Pancreas (tissue), 10 donors: ENCODE measurements at regions not wholly inside any gene's neighbourhood (a gene's known extent, or its start where the extent isn't known, plus 50 kb on each side); places are given as distances from the start of the nearest gene placed in this dataset.

Source experiments
- ATAC-seq, 4 donors: fragments of 200-7000 bp; cut with Tn5 transposase; one replicate each; pipeline versions ENCODE4 v1.8.0 to v1.9.1; 2020; ENCODE audit warnings: mild to moderate bottlenecking in 4 of 4, moderate library complexity in 4 of 4
- DNase-seq, 6 donors: peaks; one replicate each; pipeline ENCODE4 v3.0.0-alpha.2; 2020
- FAIRE-seq: peaks from 2 replicates; lab custom pipeline; 2012; peaks lifted over from hg19 to GRCh38; lab: Jason Lieb, UNC
- H3K27ac ChIP-seq, 4 donors: fragments of 200-600 bp; sonication (generic); 1 replicate in 3 of 4; 2 replicates in 1 of 4; pipeline versions ENCODE4 v1.5.0 to v1.8.0; 2020
- H3K27me3 ChIP-seq, 4 donors: fragments of 200-600 bp; one replicate each; pipeline ENCODE4 v1.8.0; 2021
- H3K36me3 ChIP-seq, 3 donors: fragments of 200-600 bp; sonication (generic) in 1 of 3; one replicate each; pipeline versions ENCODE4 v1.5.0 to v1.8.0; 2020 to 2021
- H3K4me1 ChIP-seq, 3 donors: fragments of 200-600 bp; one replicate each; pipeline ENCODE4 v1.8.0; 2021
- H3K4me3 ChIP-seq, 4 donors: fragments of 200-600 bp; sonication (generic) in 2 of 4; one replicate each; pipeline versions ENCODE4 v1.5.0 to v1.8.0; 2020 to 2021
- H3K9me3 ChIP-seq, 4 donors: fragments of 200-600 bp; one replicate each; pipeline ENCODE4 v1.8.0; 2021
- CTCF ChIP-seq, 4 donors: fragments of 200-600 bp; sonication (generic) in 3 of 4; IDR thresholded peaks; one replicate each; pipeline versions ENCODE4 v1.5.0 to v1.8.0; 2021; ENCODE audit warnings: antibody characterized with exemption in 4 of 4
- WGBS, 2 donors: extraction: QIAGEN DNeasy Blood & Tissue Kit; methylation state at CpG; one replicate each; pipeline ENCODE4 v1.1.7; 2013; 5-methylcytosine and 5-hydroxymethylcytosine counted together
- intact Hi-C, 3 donors: fragments of 100-400 bp; cut with DNase I; formaldehyde crosslinking; loops; one replicate each; pipeline versions ENCODE4 v1.11.1 to v1.14.2; 2022
- donor health status: healthy with polysubstance abuse.
- donor health status: DM: no; HTN: no; CAD: no; lungs with moderate emphysema.
- donor health status: DM: no; HTN: no; CAD: no.
- donor health status: control.
- donor health status: control.
- donor health status: Bipolar disorder and iron deficiency.
- donor health status: DM: yes; HTN: yes; CAD: no.
- donor health status: DM: no; HTN: no; CAD: no.
- donor health status: DM: no; HTN: no; CAD: no.
- donor health status: DM: yes; HTN: yes; CAD: no.

- FAIRE-seq (no peak), DNase-seq (no peak), ATAC-seq (no peak)
- H3K36me3 ChIP-seq: no peaks in the 10 kb centered on the region
- no peaks in the 10 kb centered on the region for H3K9me3 ChIP-seq
- no peak overlapping the region for H3K4me3 ChIP-seq
- H3K27ac ChIP-seq: no peak overlapping the region
- no peak for TF ChIP-seq CTCF (IDR thresholded peaks at IDR 0.05)
- no peaks in the 10 kb centered on the region for H3K27me3 ChIP-seq
- whole genome bisulfite sequencing, 2 donors: 86 to 87% methylated on average over 4 of the region's 4 CpGs
- no peaks in the 10 kb centered on the region for H3K4me1 ChIP-seq
- intact Hi-C loops: no loop called here
These were observed 99.8 kb upstream of the DAP start for GRCh38 chr5:10860645-10861422.

GRCh38 chr5:10860196-10860543, 99.1 kb upstream of the DAP start:
- TF ChIP-seq CTCF (IDR thresholded peaks at IDR 0.05): no peak

GRCh38 chr5:10859393-10860195, 98.6 kb upstream of the DAP start:
- no peak for TF ChIP-seq CTCF (IDR thresholded peaks at IDR 0.05)
- Histone ChIP-seq H3K27ac (no peak overlapping the region), H3K4me1 (no peaks in the 10 kb centered on the region), H3K27me3 (no peaks in the 10 kb centered on the region), H3K9me3 (no peaks in the 10 kb centered on the region), H3K4me3 (no peak overlapping the region), H3K36me3 (no peaks in the 10 kb centered on the region)
- DNase-seq (no peak), ATAC-seq (no peak), FAIRE-seq (no peak)
- intact Hi-C loops: loop anchor here in 2 of 3 donors (10.0 kb wide), 1 partner anchor 165 kb away; no protein-coding TSS in a partner anchor
- 88% methylated on average over 15 of the region's 15 CpGs for WGBS, 2 donors

More at GRCh38 chr5:10860196-10860543, 99.1 kb upstream of the DAP start:
- WGBS, 2 donors: 81 to 82% methylated on average over 9 of the region's 9 CpGs
- intact Hi-C loops: no loop called here
- Histone ChIP-seq H3K4me3 (no peak overlapping the region), H3K9me3 (no peaks in the 10 kb centered on the region), H3K27me3 (no peaks in the 10 kb centered on the region), H3K4me1 (no peaks in the 10 kb centered on the region), H3K27ac (no peak overlapping the region), H3K36me3 (no peaks in the 10 kb centered on the region)
- no peak for DNase-seq
- no peak for FAIRE-seq
- ATAC-seq: no peak

DNA sequence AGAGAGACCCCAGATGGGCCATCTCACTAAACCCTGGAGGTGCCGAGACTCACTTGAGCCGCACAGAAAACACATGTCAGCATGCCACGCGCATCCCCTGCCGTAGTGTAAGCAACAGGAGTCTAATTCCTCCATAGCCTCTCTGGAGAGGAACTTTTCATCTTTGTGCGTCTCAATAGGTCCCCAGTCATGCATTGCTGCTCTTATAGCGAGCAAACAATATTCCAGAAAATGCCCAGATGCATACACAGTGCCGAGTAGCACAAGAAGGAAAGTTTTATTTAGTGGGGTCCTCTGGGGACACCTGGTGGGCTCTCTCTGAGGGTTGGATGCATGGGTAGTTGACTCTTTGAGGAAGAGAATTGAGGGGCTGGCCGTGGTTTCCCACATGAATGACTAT, 97.9 kb upstream of the DAP start:
- Histone ChIP-seq H3K4me1 (no peaks in the 10 kb centered on the region), H3K27ac (no peak overlapping the region), H3K36me3 (no peaks in the 10 kb centered on the region), H3K9me3 (no peaks in the 10 kb centered on the region), H3K27me3 (no peaks in the 10 kb centered on the region), H3K4me3 (no peak overlapping the region)
- WGBS, 2 donors: 89 to 91% methylated on average over 9 of the region's 9 CpGs
- DNase-seq (no peak), ATAC-seq (no peak), FAIRE-seq (no peak)
- intact Hi-C loops: loop anchor here in 2 of 3 donors (10.0 kb wide), 1 partner anchor 164 kb away; no protein-coding TSS in a partner anchor
- TF ChIP-seq CTCF (IDR thresholded peaks at IDR 0.05): no peak
